Ishikawa (cell line): ENCODE measurements at regions not wholly inside any gene's neighbourhood (a gene's known extent, or its start where the extent isn't known, plus 50 kb on each side); places are given as distances from the start of the nearest gene placed in this dataset.

Experiments
- CEBPB ChIP-seq: IDR thresholded peaks from 2 replicates; pipeline ENCODE4 v1.6.1; 2012
- CREB1 ChIP-seq: IDR thresholded peaks from 2 replicates; pipeline ENCODE4 v1.6.1; 2012; ENCODE audit warnings: low read depth
- EGR1 ChIP-seq: IDR thresholded peaks from 2 replicates; pipeline ENCODE4 v1.6.1; 2012
- EP300 ChIP-seq: IDR thresholded peaks from 2 replicates; pipeline ENCODE4 v1.6.1; 2012; ENCODE audit warnings: borderline replicate concordance
- FOXM1 ChIP-seq: IDR thresholded peaks from 2 replicates; pipeline ENCODE4 v1.6.1; 2012; ENCODE audit warnings: low read depth, borderline replicate concordance
- NFIC ChIP-seq: IDR thresholded peaks from 2 replicates; pipeline ENCODE4 v1.6.1; 2012
- RAD21 ChIP-seq: IDR thresholded peaks from 2 replicates; pipeline ENCODE4 v1.6.1; 2012; ENCODE audit warnings: low read depth
- TAF1 ChIP-seq: IDR thresholded peaks from 2 replicates; pipeline ENCODE4 v1.6.1; 2012; ENCODE audit warnings: low read depth, mild to moderate bottlenecking
- TCF12 ChIP-seq: IDR thresholded peaks from 2 replicates; pipeline ENCODE4 v1.6.1; 2012; ENCODE audit warnings: low read depth
- TEAD4 ChIP-seq: IDR thresholded peaks from 2 replicates; pipeline ENCODE4 v1.6.1; 2012
- USF1 ChIP-seq: IDR thresholded peaks from 2 replicates; pipeline ENCODE4 v1.6.1; 2012
- YY1 ChIP-seq: IDR thresholded peaks from 2 replicates; pipeline ENCODE4 v1.6.1; 2012; ENCODE audit warnings: low read depth
- ZBTB7A ChIP-seq: IDR thresholded peaks from 2 replicates; pipeline ENCODE4 v1.6.1; 2012; ENCODE audit warnings: low read depth
- TF ChIP-seq, protein P1 (sequence below): IDR thresholded peaks from 2 replicates; pipeline ENCODE4 v1.6.1; 2012; ENCODE audit warnings: low read depth, mild to moderate bottlenecking
- TF ChIP-seq, protein P2 (sequence below): IDR thresholded peaks from 2 replicates; pipeline ENCODE4 v1.6.1; 2012

- TF ChIP-seq ZBTB7A, result no peak
- no peak for TF ChIP-seq NFIC
- no peak for TF ChIP-seq TEAD4
- TF ChIP-seq TCF12, result no peak
- no peak for TF ChIP-seq YY1
- TF ChIP-seq TAF1, result no peak
- TF ChIP-seq, protein P1, sequence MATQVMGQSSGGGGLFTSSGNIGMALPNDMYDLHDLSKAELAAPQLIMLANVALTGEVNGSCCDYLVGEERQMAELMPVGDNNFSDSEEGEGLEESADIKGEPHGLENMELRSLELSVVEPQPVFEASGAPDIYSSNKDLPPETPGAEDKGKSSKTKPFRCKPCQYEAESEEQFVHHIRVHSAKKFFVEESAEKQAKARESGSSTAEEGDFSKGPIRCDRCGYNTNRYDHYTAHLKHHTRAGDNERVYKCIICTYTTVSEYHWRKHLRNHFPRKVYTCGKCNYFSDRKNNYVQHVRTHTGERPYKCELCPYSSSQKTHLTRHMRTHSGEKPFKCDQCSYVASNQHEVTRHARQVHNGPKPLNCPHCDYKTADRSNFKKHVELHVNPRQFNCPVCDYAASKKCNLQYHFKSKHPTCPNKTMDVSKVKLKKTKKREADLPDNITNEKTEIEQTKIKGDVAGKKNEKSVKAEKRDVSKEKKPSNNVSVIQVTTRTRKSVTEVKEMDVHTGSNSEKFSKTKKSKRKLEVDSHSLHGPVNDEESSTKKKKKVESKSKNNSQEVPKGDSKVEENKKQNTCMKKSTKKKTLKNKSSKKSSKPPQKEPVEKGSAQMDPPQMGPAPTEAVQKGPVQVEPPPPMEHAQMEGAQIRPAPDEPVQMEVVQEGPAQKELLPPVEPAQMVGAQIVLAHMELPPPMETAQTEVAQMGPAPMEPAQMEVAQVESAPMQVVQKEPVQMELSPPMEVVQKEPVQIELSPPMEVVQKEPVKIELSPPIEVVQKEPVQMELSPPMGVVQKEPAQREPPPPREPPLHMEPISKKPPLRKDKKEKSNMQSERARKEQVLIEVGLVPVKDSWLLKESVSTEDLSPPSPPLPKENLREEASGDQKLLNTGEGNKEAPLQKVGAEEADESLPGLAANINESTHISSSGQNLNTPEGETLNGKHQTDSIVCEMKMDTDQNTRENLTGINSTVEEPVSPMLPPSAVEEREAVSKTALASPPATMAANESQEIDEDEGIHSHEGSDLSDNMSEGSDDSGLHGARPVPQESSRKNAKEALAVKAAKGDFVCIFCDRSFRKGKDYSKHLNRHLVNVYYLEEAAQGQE, result no peak
- TF ChIP-seq USF1, result no peak
- TF ChIP-seq, protein P2, sequence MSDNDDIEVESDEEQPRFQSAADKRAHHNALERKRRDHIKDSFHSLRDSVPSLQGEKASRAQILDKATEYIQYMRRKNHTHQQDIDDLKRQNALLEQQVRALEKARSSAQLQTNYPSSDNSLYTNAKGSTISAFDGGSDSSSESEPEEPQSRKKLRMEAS, result no peak
- TF ChIP-seq RAD21, result no peak
- TF ChIP-seq EP300, result no peak
- TF ChIP-seq CEBPB, result no peak
- no peak for TF ChIP-seq CREB1
- no peak for TF ChIP-seq EGR1
- TF ChIP-seq FOXM1, result no peak
Measured at GRCh38 chr1:182248721-182249120, 142.9 kb downstream of the GLUL start.

DNA sequence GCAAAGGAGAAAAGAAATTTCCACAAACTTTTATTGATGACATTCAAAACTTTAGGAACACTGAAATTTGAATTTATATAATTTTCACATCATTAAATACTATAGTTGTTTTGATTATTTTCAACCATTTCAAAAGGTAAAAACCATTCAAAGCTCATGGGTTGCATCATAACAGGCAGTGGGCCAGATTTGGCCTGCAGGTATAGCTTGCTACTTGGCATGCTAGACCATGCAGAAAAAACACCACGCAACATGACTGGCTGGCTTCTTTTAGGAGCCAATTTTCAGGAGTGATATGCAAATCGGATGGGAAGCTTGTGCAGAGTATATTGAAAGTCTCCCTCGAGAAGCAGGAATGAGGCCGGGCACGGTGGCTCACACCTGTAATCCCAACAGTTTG lies 144.8 kb downstream of the GLUL start:
- TF ChIP-seq YY1, result no peak
- 0 out of 2 replicates have a peak, but pooled peaks have one; percentile 25 for TF ChIP-seq CEBPB

GRCh38 chr1:182245040-182245439 lies 146.6 kb downstream of the GLUL start:
- TF ChIP-seq RAD21 (no peak), TAF1 (no peak), TEAD4 (no peak), FOXM1 (no peak), NFIC (no peak), CREB1 (no peak), USF1 (no peak), CEBPB (no peak), YY1 (no peak), ZBTB7A (no peak), EP300 (no peak), EGR1 (no peak), TCF12 (no peak)
- TF ChIP-seq, protein P2, result no peak
- TF ChIP-seq, protein P1, result no peak

- TF ChIP-seq CEBPB, result no peak
- TF ChIP-seq CREB1, result no peak
- TF ChIP-seq TAF1, result no peak
- no peak for TF ChIP-seq ZBTB7A
- TF ChIP-seq TCF12, result no peak
- no peak for TF ChIP-seq RAD21
- no peak for TF ChIP-seq FOXM1
Measured at GRCh38 chr1:182244451-182244850, 147.1 kb downstream of the GLUL start.

- TF ChIP-seq USF1 (no peak), TAF1 (no peak), FOXM1 (no peak), TCF12 (no peak), YY1 (no peak), EP300 (no peak), ZBTB7A (no peak), NFIC (no peak)
- TF ChIP-seq, protein P1, result no peak
- TF ChIP-seq, protein P2, result no peak
Measured at GRCh38 chr1:182242641-182243040, 148.9 kb downstream of the GLUL start.
